Non-pigmented ciliary epithelial cell (primary cell): ENCODE measurements at regions not wholly inside any gene's neighbourhood (a gene's known extent, or its start where the extent isn't known, plus 50 kb on each side); places are given as distances from the start of the nearest gene placed in this dataset.
A peak's percentile ranks its signal among the peaks of the same experiment; 100 is the strongest.
"Not testable (repeated sequence)": the region's sequence is repeated elsewhere in the genome, so short reads cannot be mapped to it uniquely, and the experiment has no call there.

ENCODE experiments used
- DNase-seq: peaks from one replicate; pipeline ENCODE4 v3.0.0-alpha.2; 2010; ENCODE audit warnings: low read depth

- no peak for DNase-seq
Measured at GRCh38 chr10:65787571-65787970, 1138.3 kb upstream of the LRRTM3 start.

- no peak for DNase-seq
Measured at GRCh38 chr10:65788271-65788670, 1137.6 kb upstream of the LRRTM3 start.

- no peak for DNase-seq
Measured at GRCh38 chr10:65791979-65792378, 1133.9 kb upstream of the LRRTM3 start.

- no peak for DNase-seq
Measured at GRCh38 chr10:65793738-65794425, 1132.0 kb upstream of the LRRTM3 start.

GRCh38 chr10:65794861-65795260 is 1131.0 kb upstream of the LRRTM3 start:
- DNase-seq: not testable (repeated sequence)

- DNase-seq: no peak
Measured at GRCh38 chr10:65796472-65796871, 1129.4 kb upstream of the LRRTM3 start.

- no peak for DNase-seq
Measured at GRCh38 chr10:65798133-65798532, 1127.7 kb upstream of the LRRTM3 start.

- no peak for DNase-seq
Measured at GRCh38 chr10:65802391-65802790, 1123.4 kb upstream of the LRRTM3 start.

GRCh38 chr10:65805511-65805910 is 1120.3 kb upstream of the LRRTM3 start:
- no peak for DNase-seq

GRCh38 chr10:65805993-65806392 is 1119.8 kb upstream of the LRRTM3 start:
- no peak for DNase-seq

- DNase-seq: no peak
Measured at GRCh38 chr10:65808687-65809333, 1117.0 kb upstream of the LRRTM3 start.

- no peak for DNase-seq
Measured at GRCh38 chr10:65811931-65812525, 1113.8 kb upstream of the LRRTM3 start.

GRCh38 chr10:65816536-65816935 is 1109.3 kb upstream of the LRRTM3 start:
- DNase-seq: no peak

- DNase-seq: no peak
Measured at GRCh38 chr10:65818990-65819389, 1106.8 kb upstream of the LRRTM3 start.

GRCh38 chr10:65827359-65827758 is 1098.5 kb upstream of the LRRTM3 start:
- DNase-seq: no peak

- no peak for DNase-seq
Measured at GRCh38 chr10:65838811-65839210, 1087.0 kb upstream of the LRRTM3 start.

GRCh38 chr10:65843203-65843602 is 1082.6 kb upstream of the LRRTM3 start:
- no peak for DNase-seq

- DNase-seq: no peak
Measured at GRCh38 chr10:65845916-65846315, 1079.9 kb upstream of the LRRTM3 start.

- DNase-seq: no peak
Measured at GRCh38 chr10:65846541-65846940, 1079.3 kb upstream of the LRRTM3 start.

GRCh38 chr10:65846949-65847348 is 1078.9 kb upstream of the LRRTM3 start:
- no peak for DNase-seq

GRCh38 chr10:65847436-65848230 is 1078.2 kb upstream of the LRRTM3 start:
- DNase-seq: no peak

GRCh38 chr10:65858841-65859240 is 1067.0 kb upstream of the LRRTM3 start:
- DNase-seq: no peak

GRCh38 chr10:65861249-65861648 is 1064.6 kb upstream of the LRRTM3 start:
- peak; percentile 10 for DNase-seq
